ENCODE measurements at regions not wholly inside any gene's neighbourhood (a gene's known extent, or its start where the extent isn't known, plus 50 kb on each side); places are given as distances from the start of the nearest gene placed in this dataset.

GRCh38 chrX:10747975-10748374 is 127.6 kb upstream of the MID1 start:
- no peak for DNase-seq (ENCODE audit: low spot score)

- no peak for DNase-seq (ENCODE audit: low spot score)
Measured at GRCh38 chrX:10749113-10749512, 128.7 kb upstream of the MID1 start.

DNA sequence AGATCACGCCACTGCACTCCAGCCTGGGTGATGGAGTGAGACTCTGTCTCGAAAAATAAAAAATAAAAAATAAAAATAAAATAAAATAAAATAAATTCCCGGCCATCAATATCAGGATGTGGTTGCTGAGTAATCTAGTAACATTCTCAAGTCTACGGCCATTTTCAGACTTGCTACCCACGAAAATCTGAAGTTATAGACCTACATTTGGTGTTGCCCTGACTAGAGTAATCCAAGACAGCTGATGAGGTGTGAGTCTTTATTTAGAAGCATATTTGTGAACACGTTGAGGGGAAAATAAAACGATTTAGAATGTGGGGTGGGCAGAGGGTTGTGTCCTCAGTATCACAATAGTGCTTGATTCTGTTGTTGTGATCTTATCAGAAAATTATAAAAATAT is 130.2 kb upstream of the MID1 start:
- no peak for DNase-seq (ENCODE audit: low spot score)

GRCh38 chrX:10753116-10753515 is 132.7 kb upstream of the MID1 start:
- no peak for DNase-seq (ENCODE audit: low spot score)

DNA sequence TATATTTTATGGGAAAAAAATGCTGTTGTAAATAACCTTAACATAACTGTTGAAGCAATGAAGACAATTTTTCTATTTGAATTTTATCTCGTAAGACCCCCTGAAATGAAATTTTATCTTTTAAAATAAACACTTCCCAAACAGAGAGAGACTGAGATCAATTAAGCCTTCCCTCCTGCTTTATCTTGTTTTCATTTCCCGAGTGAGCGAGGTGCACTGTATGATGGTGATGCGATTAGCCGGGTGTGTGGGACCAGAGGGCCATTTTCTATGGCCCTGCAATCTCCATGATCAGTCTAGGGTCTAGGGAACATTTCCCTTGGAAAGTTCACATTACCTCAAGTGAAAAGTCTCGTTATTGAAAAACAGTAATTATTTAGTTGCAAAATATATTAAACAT is 134.1 kb upstream of the MID1 start:
- no peak for DNase-seq (ENCODE audit: low spot score)

DNA sequence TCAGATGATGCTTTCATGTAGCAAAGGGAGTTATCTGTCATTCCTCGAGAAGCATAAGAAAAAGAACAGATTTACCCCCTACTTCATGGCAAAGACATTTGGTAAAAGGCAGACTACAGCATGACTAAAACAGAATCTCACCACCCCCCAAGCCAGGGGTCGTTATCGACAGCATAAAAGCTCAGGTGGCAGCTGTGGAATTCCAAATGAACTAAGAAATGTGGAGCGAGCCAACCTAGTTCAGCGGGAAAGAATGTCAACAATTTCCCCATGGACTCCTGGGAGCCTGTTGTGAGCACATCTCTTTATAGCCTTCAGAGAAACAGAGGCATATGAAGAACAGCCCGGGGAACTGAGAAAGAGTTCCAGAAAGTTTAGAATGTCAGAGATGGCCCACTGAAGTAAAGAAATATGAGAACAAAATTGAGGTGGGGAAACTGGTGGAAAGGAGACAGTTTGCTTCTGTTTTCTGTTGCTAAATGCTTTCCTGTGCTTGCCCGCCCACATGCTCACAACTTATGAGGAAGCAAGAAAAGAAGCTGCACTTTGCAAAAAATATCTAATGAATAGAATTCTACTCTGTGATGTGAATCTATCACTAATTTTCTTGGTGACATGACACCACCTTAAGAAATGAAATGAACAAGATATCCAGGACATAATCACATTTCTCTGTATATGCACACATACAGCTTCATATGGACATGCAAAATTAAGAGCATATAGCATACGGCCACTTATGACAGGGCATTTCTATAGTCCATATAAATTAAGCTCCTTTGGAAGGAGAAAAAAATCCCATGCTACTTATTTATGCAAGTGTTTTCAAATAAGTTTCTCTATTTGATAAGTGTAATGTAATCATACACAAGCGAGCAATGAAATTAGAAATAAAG is 135.3 kb upstream of the MID1 start:
- DNase-seq (ENCODE audit: low spot score) = no peak

GRCh38 chrX:10756441-10756840 is 136.1 kb upstream of the MID1 start:
- DNase-seq (ENCODE audit: low spot score) = no peak

GRCh38 chrX:10759141-10759799 is 138.9 kb upstream of the MID1 start:
- no peak for DNase-seq (ENCODE audit: low spot score)

GRCh38 chrX:10761447-10761846 is 141.1 kb upstream of the MID1 start:
- DNase-seq (ENCODE audit: low spot score) = no peak

- peak; percentile 29 for DNase-seq (ENCODE audit: low spot score)
Measured at GRCh38 chrX:10769195-10769594, 148.8 kb upstream of the MID1 start.

- DNase-seq (ENCODE audit: low spot score) = peak; percentile 20
Measured at GRCh38 chrX:10769696-10770619, 149.6 kb upstream of the MID1 start.

- no peak for DNase-seq (ENCODE audit: low spot score)
Measured at GRCh38 chrX:10773318-10773717, 152.9 kb upstream of the MID1 start.

- DNase-seq (ENCODE audit: low spot score) = no peak
Measured at GRCh38 chrX:10781847-10782530, 161.6 kb upstream of the MID1 start.

DNA sequence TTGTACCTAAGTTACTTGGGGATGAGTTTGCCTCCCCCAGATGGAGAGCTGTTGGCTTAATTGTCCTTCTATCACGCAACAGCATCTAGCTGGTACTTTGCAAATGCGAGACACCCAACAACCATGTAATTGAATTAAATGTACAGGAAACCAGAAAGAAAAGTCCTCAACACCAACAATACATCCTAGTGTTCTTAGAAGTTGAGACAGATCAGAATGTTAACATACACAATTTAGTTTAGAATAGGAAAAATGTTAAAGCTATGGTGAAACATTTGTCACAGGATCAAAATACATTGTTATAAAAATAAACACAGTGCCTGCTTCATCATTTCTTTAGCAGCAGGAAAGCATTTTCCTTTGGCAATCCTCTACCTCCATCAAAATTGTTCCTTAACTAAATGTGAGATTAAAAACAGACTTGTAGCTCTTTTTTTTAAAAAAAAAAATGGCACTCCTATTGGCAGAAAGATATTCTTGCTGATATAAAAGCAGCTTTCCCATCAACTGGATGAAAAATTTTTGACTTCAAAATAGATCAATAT is 163.1 kb upstream of the MID1 start:
- no peak for DNase-seq (ENCODE audit: low spot score)

GRCh38 chrX:10787264-10787663 is 166.9 kb upstream of the MID1 start:
- no peak for DNase-seq (ENCODE audit: low spot score)

- no peak for DNase-seq (ENCODE audit: low spot score)
Measured at GRCh38 chrX:10794203-10794630, 173.8 kb upstream of the MID1 start.

- no peak for DNase-seq (ENCODE audit: low spot score)
Measured at GRCh38 chrX:10795721-10796120, 175.3 kb upstream of the MID1 start.

- no peak for DNase-seq (ENCODE audit: low spot score)
Measured at GRCh38 chrX:10797466-10797865, 177.1 kb upstream of the MID1 start.

DNA sequence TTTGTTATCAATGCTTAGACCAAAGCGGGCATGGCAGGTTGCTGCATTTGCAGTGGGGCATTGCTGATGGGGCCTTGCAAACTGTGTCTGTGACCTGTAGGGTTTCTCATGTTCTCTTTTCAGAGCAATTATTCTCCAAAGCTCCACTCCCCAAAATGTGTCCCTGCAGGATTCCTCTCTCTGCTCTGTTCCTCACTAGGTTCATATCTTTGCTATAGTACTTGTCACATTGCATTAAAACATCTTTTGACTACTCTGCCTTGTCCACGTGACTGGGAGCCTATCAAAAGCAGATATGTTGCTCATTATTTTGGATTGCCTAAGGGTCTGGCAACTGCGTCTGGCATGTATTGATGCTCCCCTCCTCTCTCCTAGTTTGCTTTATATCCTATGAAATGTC is 177.7 kb upstream of the MID1 start:
- DNase-seq (ENCODE audit: low spot score) = no peak

DNA sequence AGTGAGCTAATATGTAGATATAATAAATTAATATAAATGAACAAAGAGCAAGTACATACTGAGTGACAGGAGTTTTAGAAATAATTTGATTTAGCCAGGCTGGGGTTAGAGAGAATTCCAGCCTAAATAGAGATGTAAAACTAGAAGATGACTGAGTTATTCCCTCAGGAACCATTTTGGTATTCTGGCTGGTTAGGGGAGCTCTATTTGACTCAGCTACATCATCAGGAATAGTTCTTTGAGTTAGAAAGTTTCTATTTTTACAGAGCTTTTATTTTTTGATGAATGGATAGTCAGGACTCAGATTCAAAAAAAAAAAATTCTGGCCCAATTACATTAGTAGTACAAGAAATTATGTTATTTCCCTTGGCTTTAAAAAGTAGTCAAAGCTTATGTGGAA is 180.4 kb upstream of the MID1 start:
- no peak for DNase-seq (ENCODE audit: low spot score)

DNA sequence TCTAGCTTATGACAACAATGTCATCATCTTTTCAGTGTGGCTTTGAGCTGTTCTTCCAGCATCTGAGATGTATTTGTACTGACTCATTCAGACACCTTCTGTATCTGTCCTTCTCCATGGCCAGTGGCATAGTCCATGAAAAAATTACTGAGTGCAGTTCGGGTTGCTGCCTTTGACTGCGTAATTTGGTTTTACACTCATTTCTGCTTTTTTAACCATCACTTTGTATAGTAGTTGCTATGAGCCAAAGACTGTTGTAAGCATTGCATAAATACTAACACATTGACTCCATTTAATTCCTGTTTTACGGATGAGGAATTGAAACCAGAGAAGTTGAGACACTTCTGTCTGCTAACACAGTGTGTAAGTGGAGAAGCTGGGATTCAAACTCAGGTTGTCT is 190.7 kb upstream of the MID1 start:
- no peak for DNase-seq (ENCODE audit: low spot score)

DNA sequence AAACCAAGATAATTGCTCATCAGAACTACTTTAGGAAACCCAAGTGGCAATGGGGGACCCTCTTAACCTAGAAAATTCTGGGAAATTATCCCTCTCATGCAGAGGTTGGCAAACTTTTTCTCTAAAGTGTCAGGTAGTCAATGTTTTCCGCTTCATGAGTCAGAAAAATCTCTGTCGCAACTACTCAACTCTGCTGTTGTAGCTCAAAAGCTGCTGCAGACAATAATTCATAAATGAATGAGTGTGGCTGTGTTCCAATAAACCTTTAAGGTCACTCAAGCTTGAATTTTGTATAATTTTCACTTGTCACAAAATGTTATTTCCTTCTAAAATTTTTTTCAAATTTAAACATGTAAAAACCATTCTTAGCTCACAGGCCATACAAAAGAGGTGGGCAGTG is 193.4 kb upstream of the MID1 start:
- no peak for DNase-seq (ENCODE audit: low spot score)

Measured in Ammon's horn (tissue), 1 donor.